ENCODE measurements at regions not wholly inside any gene's neighbourhood (a gene's known extent, or its start where the extent isn't known, plus 50 kb on each side); places are given as distances from the start of the nearest gene placed in this dataset.
"Not testable (repeated sequence)": the region's sequence is repeated elsewhere in the genome, so short reads cannot be mapped to it uniquely, and the experiment has no call there.

- no peak overlapping the region for H3K4me3 ChIP-seq (replicated peaks; ENCODE audit: low read depth, low read length)
- TF ChIP-seq CTCF (IDR thresholded peaks at IDR 0.05; ENCODE audit: low read depth, low read length, missing control alignments), result no peak
- no peak for DNase-seq (ENCODE audit: extremely low read depth, low read depth)
Measured at GRCh38 chr13:99731747-99732146, 230.5 kb downstream of the TM9SF2 start.

GRCh38 chr13:99730403-99730802 is 229.1 kb downstream of the TM9SF2 start:
- no peak for DNase-seq (ENCODE audit: extremely low read depth, low read depth)
- H3K4me3 ChIP-seq (replicated peaks; ENCODE audit: low read depth, low read length), result no peak overlapping the region
- TF ChIP-seq CTCF (IDR thresholded peaks at IDR 0.05; ENCODE audit: low read depth, low read length, missing control alignments), result no peak

- H3K4me3 ChIP-seq (replicated peaks; ENCODE audit: low read depth, low read length), result no peak overlapping the region
- no peak for TF ChIP-seq CTCF (IDR thresholded peaks at IDR 0.05; ENCODE audit: low read depth, low read length, missing control alignments)
Measured at GRCh38 chr13:99729745-99730144, 228.5 kb downstream of the TM9SF2 start.

GRCh38 chr13:99727651-99728050 is 226.4 kb downstream of the TM9SF2 start:
- not testable (repeated sequence) for H3K4me3 ChIP-seq (replicated peaks; ENCODE audit: low read depth, low read length); DNase-seq (ENCODE audit: extremely low read depth, low read depth)

More at GRCh38 chr13:99729745-99730144, 228.5 kb downstream of the TM9SF2 start:
- DNase-seq (ENCODE audit: extremely low read depth, low read depth), result no peak

GRCh38 chr13:99726282-99726894 is 225.1 kb downstream of the TM9SF2 start:
- no peak for DNase-seq (ENCODE audit: extremely low read depth, low read depth)
- no peak for TF ChIP-seq CTCF (IDR thresholded peaks at IDR 0.05; ENCODE audit: low read depth, low read length, missing control alignments)
- H3K4me3 ChIP-seq (replicated peaks; ENCODE audit: low read depth, low read length), result no peak overlapping the region

GRCh38 chr13:99725644-99726043 is 224.4 kb downstream of the TM9SF2 start:
- no peak for TF ChIP-seq CTCF (IDR thresholded peaks at IDR 0.05; ENCODE audit: low read depth, low read length, missing control alignments)
- H3K4me3 ChIP-seq (replicated peaks; ENCODE audit: low read depth, low read length), result no peak overlapping the region
- DNase-seq (ENCODE audit: extremely low read depth, low read depth), result no peak

GRCh38 chr13:99724633-99725517 is 223.6 kb downstream of the TM9SF2 start:
- no peak for TF ChIP-seq CTCF (IDR thresholded peaks at IDR 0.05; ENCODE audit: low read depth, low read length, missing control alignments)
- H3K4me3 ChIP-seq (replicated peaks; ENCODE audit: low read depth, low read length), result no peak overlapping the region
- DNase-seq (ENCODE audit: extremely low read depth, low read depth), result no peak

Data from HFF-Myc (cell line).